H7 (cell line): ENCODE measurements at regions not wholly inside any gene's neighbourhood (a gene's known extent, or its start where the extent isn't known, plus 50 kb on each side); places are given as distances from the start of the nearest gene placed in this dataset.

Source experiments
- DNase-seq: peaks from one replicate; pipeline ENCODE4 v3.0.0; 2012
- H3K27me3 ChIP-seq: 2 replicates; pipeline ENCODE4 v1.6.0; 2011; ENCODE audit warnings: mild to moderate bottlenecking, low read length; ENCODE audit not compliant: control insufficient read depth, insufficient read depth
- H3K36me3 ChIP-seq: replicated peaks from 2 replicates; pipeline ENCODE4 v1.5.1; 2011; ENCODE audit warnings: low read length; ENCODE audit not compliant: control insufficient read depth, insufficient read depth
- H3K4me3 ChIP-seq: 2 replicates; pipeline ENCODE4 v1.5.1; 2011; ENCODE audit warnings: low read depth, mild to moderate bottlenecking, control low read depth, low read length, moderate library complexity; ENCODE audit not compliant: insufficient read depth

DNA sequence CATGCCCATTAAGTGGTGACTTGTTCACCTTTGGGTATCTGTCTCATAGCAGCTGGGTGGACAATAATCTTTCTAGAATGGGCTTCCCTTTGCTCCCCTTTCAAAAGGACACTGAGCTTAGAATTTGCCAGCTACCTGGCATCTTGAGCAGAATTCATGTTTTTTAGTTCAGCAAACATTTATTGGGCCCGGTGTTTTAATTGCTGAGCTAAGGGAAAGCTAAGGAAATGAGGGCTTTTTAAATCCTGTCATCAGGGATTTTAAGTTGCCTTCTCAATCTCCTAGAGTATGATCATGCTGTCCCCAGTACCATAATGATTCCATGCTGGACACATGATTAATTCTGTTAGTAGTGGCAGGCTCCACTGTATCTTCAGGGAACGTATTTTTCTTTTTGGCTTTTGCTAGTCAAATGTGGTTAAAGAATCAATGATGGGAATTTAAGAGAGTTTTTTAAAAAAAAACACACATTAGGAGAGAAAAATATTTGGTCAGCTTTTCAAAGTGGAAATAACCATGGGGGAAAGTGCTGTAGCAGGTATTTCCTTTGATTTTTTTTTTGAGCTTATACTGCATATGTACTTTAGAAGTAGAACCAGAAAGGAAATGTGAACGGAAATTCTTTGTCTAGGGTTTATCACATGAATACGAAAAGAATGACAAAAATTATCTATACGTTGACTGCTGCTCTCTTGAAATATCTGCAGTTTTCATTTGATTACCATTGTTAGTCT lies 208.9 kb downstream of the CLCN4 start:
- H3K27me3 ChIP-seq, result no peaks in the 10 kb centered on the region
- H3K36me3 ChIP-seq, result no peaks in the 10 kb centered on the region
- DNase-seq, result no peak
- H3K4me3 ChIP-seq, result no peak overlapping the region

DNA sequence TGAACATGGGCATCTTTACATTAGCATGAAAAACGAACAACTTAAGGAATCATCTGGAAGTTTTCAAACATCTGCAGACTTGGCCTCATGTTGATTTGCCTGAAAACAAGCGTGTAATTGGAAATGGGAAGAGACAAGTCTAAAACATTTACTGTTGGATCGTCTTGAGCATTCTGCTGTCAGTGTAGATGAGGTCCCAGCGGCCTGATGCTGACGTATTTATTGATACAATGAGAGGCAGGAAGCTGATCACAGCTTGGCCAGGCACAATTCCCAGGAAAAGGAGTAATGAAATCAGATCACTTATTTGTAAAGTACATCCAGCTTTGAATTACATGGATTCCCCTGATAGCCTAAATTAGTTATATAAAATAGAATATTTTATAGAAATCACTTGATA lies 210.6 kb downstream of the CLCN4 start:
- DNase-seq, result no peak
- no peaks in the 10 kb centered on the region for H3K36me3 ChIP-seq
- H3K4me3 ChIP-seq, result no peak overlapping the region
- H3K27me3 ChIP-seq, result no peaks in the 10 kb centered on the region

DNA sequence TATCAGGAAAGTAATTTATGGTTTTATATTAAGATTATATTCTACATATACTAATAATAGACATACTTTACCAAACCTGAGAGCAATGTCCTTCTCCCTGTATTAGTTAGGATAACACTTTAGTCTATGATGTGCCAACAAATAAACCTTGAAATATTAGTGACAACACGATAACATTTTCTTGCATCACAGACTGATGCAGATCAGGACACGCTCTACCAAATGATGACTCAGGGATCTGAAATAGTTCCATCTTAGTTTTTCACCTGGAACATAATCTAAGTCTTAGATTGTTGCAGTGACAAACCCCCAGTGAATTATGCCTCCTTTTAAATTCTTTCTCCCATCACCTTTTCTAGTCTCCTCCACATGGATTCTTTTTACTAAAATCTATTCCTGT lies 214.2 kb downstream of the CLCN4 start:
- Histone ChIP-seq H3K4me3 (no peak overlapping the region), H3K36me3 (no peaks in the 10 kb centered on the region), H3K27me3 (no peaks in the 10 kb centered on the region)
- DNase-seq, result no peak

DNA sequence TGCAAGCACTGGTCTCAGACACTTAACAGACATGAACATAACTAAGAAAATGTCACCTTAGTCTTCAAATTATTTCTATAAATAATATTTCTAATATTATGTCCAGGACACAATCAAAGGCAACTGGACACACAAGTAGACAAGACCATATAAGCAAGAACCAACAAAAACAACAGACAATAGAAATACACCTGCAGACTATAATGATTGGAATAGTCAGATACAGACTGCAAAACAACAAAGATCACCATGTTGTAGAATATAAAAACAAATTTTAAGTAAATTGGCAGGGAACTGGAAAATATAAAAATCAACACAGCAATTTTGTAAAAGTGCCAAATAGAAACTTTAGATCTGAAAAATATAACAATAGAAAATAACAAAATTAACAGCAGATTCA lies 220.7 kb downstream of the CLCN4 start:
- no peak for DNase-seq
- Histone ChIP-seq H3K27me3 (no peaks in the 10 kb centered on the region), H3K4me3 (no peak overlapping the region), H3K36me3 (no peaks in the 10 kb centered on the region)

DNA sequence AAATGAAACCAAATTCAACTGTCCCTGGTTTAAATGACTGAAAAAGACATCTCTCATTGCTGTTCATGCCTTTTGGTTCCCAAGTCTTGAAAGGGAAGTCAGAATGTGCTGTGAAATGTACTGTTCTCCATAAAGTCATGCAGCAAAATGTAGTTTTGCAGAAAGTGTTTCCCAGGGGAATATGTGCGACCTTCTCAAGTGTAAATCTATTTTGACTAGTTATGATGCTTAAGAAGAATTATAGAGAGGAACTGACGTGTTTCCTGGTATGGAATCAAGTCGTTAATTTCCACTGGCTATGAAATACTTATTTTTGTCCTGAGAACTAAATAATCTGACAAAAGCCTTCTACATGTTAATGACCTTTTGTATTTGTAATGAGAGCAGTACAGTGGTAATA lies 223.1 kb downstream of the CLCN4 start:
- Histone ChIP-seq H3K4me3 (no peak overlapping the region), H3K36me3 (no peaks in the 10 kb centered on the region), H3K27me3 (no peaks in the 10 kb centered on the region)
- no peak for DNase-seq

DNA sequence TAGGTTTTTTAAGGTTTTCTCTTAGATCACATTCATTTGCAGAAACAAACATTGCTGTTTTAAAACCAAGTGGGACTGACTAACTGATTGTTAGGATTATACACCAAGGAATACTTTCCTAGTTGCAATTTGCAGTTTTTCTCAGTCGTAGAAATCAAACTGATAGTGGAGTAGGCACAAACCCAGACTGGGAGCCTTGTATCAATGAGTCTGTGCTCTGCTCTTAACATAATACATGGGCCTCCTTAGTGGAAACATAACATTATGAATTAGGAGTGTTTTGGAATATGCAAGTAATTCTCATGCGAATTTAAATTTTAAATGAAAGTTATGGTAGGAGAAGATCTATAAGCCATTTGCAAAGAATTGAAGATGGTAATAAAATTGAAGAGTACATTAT lies 223.5 kb downstream of the CLCN4 start:
- DNase-seq, result no peak
- no peak overlapping the region for H3K4me3 ChIP-seq
- H3K27me3 ChIP-seq, result no peaks in the 10 kb centered on the region
- H3K36me3 ChIP-seq, result no peaks in the 10 kb centered on the region

DNA sequence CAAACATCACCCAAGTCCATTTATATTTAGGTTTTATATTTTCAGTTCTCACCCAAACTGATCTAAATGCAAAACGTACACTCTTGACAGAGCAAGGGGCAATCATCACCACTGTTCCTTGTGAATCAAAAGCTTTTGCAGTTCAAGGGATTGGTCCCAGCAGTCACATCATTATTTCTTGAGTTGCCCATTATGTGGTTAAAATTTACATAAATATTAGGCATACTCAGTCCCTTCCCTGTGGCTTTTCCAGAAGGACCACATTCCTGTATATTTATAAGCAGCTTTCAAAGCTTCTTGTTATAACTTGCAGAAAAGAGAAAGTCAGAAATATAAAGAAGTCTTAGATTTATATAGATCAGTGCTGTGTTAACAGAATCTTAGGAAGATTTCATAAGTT lies 224.4 kb downstream of the CLCN4 start:
- no peaks in the 10 kb centered on the region for H3K27me3 ChIP-seq
- no peak overlapping the region for H3K4me3 ChIP-seq
- no peaks in the 10 kb centered on the region for H3K36me3 ChIP-seq
- no peak for DNase-seq

DNA sequence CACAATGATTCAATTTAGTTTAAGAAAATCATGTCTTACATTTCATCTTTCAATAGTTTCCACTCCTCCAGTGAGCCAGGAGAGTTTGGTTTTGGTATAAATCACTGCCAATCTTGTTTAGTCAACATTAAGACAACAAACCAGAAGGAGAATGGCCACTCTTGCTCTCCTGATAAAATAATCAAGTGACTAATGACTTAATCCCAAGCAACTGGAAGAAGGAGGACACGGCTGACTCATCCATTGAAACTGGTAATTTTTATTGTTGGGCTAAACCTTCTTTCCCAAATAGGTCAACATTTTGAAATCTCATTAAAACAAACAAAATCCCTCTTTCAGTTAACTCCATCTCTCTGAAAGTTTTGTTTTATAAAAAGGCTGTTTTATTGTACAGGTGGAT lies 230.2 kb downstream of the CLCN4 start:
- H3K36me3 ChIP-seq, result no peaks in the 10 kb centered on the region
- no peak for DNase-seq
- no peak overlapping the region for H3K4me3 ChIP-seq
- no peaks in the 10 kb centered on the region for H3K27me3 ChIP-seq

DNA sequence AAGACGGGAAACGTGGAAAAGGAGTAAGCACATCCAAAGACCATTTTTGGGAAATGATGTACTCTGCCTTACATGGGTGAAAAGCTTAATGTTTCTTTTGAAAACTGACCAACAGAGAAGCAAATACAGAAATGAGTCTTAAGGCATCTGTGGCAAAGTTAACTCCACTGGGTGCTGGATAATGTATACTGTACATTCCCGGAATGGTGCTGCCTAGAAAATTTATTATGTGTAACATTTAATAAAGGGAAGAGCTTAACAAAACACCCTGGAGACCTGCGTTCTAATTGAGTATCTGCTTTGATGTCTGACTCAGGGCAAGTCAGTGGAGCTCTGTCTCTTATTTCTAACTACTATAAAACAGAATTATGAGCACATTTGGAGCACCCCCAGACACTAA lies 230.2 kb downstream of the MID1 start:
- no peak for DNase-seq
- H3K4me3 ChIP-seq, result no peak overlapping the region
- no peaks in the 10 kb centered on the region for H3K27me3 ChIP-seq
- H3K36me3 ChIP-seq, result no peaks in the 10 kb centered on the region

DNA sequence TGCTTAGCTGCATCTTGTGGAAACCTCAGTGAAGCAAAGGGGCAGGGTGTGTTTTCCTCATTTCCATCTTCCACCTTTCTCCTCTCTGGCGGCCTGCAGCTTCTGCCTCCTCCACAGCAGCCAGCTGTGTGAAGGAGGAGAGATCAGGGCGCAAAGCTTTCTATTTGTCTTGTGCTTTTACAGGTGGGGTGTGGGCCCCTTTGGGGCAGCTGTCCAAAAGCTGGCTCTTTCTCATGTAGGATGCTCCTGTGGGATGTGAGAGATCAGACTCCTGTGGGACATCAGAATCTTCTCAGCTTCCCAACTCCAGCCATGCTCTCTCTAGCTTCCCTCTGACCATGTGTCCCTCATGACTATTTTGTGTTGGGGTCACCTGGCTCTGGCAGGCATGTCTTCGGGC lies 227.1 kb downstream of the MID1 start:
- no peak overlapping the region for H3K4me3 ChIP-seq
- H3K27me3 ChIP-seq, result no peaks in the 10 kb centered on the region
- DNase-seq, result no peak
- H3K36me3 ChIP-seq, result no peaks in the 10 kb centered on the region

DNA sequence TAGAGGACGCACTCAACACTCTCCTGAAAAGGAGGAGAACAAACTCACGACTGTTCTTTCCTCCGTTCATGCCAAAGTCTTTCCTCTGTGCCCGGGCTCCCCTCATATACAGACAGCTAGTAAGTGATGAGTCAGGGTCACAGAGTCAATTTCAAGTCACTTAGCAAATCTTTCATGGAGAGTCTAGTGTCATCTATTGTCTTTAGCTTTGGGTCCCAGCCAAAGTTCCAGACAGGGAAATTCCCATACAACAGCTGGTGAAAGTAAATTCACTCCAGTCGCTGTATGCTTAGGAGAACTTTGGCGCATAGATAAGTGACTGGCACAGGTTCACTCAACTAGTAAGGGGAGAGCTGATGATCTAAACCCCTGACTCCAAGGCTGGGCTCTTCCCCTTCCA lies 226.5 kb downstream of the MID1 start:
- H3K36me3 ChIP-seq, result no peaks in the 10 kb centered on the region
- DNase-seq, result no peak

DNA sequence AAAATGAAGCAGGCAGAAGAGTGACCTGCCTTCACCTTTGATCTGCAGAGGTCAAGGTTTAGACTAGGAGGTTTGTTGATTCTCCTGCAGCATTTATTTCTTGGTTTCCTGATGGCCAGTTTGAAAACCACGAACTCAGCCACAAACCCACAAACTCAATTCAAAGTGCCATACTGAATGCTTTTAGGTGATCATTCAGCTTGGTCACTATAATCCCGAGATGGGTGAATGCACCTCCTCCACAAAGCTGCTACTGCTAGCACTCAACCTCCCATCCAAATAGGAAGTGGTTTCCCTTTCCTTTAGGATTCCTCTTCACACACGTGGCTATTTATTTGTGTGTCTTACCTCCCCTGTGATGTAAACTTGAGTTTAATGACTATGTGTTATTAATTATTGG lies 225.2 kb downstream of the MID1 start:
- DNase-seq, result no peak
- H3K36me3 ChIP-seq, result no peaks in the 10 kb centered on the region
- H3K27me3 ChIP-seq, result no peaks in the 10 kb centered on the region
- H3K4me3 ChIP-seq, result no peak overlapping the region

More for the DNA sequence above, 226.5 kb downstream of the MID1 start:
- Histone ChIP-seq H3K4me3 (no peak overlapping the region), H3K27me3 (no peaks in the 10 kb centered on the region)
